ENCODE measurements at regions not wholly inside any gene's neighbourhood (a gene's known extent, or its start where the extent isn't known, plus 50 kb on each side); places are given as distances from the start of the nearest gene placed in this dataset.

GRCh38 chr6:165031502-165031901 is 277.9 kb downstream of the C6orf118 start:
- intact Hi-C loops (cut with DNase I; ENCODE audit: low total_unique reads): no loop called here
- no peak for TF ChIP-seq CTCF (IDR thresholded peaks at IDR 0.05)
- TF ChIP-seq EP300 (IDR thresholded peaks at IDR 0.05; ENCODE audit: low read depth): no peak
- TF ChIP-seq POLR2A (IDR thresholded peaks at IDR 0.05): no peak
- TF ChIP-seq POLR2AphosphoS5 (IDR thresholded peaks at IDR 0.05): no peak
- Histone ChIP-seq H3K4me3 (no peak overlapping the region), H3K36me3 (no peaks in the 10 kb centered on the region), H3K4me1 (no peaks in the 10 kb centered on the region), H3K9me3 (no peaks in the 10 kb centered on the region), H3K27ac (no peak overlapping the region), H3K27me3 (no peaks in the 10 kb centered on the region)
- in situ Hi-C loops (cut with MboI; ENCODE audit: low pct_ligation_motif_present in 1 of 4, low pct_unique_long_range_greater_than_20kb in 1 of 4, low sequenced_read_pairs in 3 of 4): no loop called here
- WGBS, 2 donors (ENCODE audit: low coverage in 1 of 2): 64 to 66% methylated on average over 7 of the region's 7 CpGs
- no peak for DNase-seq

GRCh38 chr6:165025040-165025439 is 284.4 kb downstream of the C6orf118 start:
- intact Hi-C loops (cut with DNase I; ENCODE audit: low total_unique reads): no loop called here
- H3K4me1 ChIP-seq: no peaks in the 10 kb centered on the region
- no peak overlapping the region for H3K27ac ChIP-seq
- in situ Hi-C loops (cut with MboI; ENCODE audit: low pct_ligation_motif_present in 1 of 4, low pct_unique_long_range_greater_than_20kb in 1 of 4, low sequenced_read_pairs in 3 of 4): no loop called here
- no peaks in the 10 kb centered on the region for H3K9me3 ChIP-seq
- TF ChIP-seq POLR2A (IDR thresholded peaks at IDR 0.05) (no peak), CTCF (IDR thresholded peaks at IDR 0.05) (no peak), POLR2AphosphoS5 (IDR thresholded peaks at IDR 0.05) (no peak), EP300 (IDR thresholded peaks at IDR 0.05; ENCODE audit: low read depth) (no peak)
- no peaks in the 10 kb centered on the region for H3K27me3 ChIP-seq
- H3K4me3 ChIP-seq: no peak overlapping the region
- DNase-seq: no peak
- H3K36me3 ChIP-seq: no peaks in the 10 kb centered on the region
- 29 to 50% methylated on average over 1 of the region's 1 CpG for WGBS, 2 donors (ENCODE audit: low coverage in 1 of 2)

DNA sequence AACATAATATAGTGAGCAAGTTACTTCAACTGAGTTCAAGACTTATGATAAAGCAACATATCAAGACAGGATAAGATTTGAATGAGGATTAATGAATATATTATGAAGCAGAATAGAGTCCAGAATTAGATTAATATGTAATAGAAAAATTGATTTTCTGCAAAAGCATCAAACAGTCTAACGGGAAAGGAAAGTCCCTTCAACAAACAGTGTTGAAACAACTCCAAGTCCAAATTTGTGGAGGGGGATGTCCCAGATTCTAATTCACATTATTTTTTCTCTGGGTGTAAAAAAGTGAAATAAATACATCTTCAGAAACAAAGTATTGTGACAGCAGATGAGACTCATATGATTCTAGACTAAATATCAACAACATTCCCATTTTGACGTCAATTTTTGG is 289.7 kb downstream of the C6orf118 start:
- H3K9me3 ChIP-seq: no peaks in the 10 kb centered on the region
- H3K27me3 ChIP-seq: no peaks in the 10 kb centered on the region
- no peak overlapping the region for H3K4me3 ChIP-seq
- H3K27ac ChIP-seq: no peak overlapping the region
- 58 to 84% methylated on average over 2 of the region's 2 CpGs for WGBS, 2 donors (ENCODE audit: low coverage in 1 of 2)
- no peaks in the 10 kb centered on the region for H3K36me3 ChIP-seq
- in situ Hi-C loops (cut with MboI; ENCODE audit: low pct_ligation_motif_present in 1 of 4, low pct_unique_long_range_greater_than_20kb in 1 of 4, low sequenced_read_pairs in 3 of 4): no loop called here
- no peak for DNase-seq
- TF ChIP-seq CTCF (IDR thresholded peaks at IDR 0.05) (no peak), POLR2A (IDR thresholded peaks at IDR 0.05) (no peak), EP300 (IDR thresholded peaks at IDR 0.05; ENCODE audit: low read depth) (no peak), POLR2AphosphoS5 (IDR thresholded peaks at IDR 0.05) (no peak)
- intact Hi-C loops (cut with DNase I; ENCODE audit: low total_unique reads): no loop called here
- no peaks in the 10 kb centered on the region for H3K4me1 ChIP-seq

DNA sequence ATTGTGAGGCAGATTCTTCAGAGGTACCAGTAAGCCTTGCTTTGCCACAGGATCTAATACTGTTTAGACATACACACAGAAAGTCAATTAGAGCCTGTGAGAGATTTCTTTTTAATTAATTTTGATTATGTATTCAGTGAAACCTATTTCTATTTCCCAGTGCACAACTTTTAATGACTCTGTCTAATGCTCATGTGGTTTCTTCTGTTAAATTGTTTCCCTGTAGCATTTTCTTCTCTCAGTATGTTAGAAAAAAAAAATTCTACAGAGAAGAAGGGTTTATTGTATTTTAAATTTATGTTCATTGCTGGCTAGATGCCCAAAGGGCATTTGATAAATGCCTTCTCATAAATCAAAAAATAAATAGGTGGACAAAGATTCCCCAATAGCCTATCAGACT is 293.7 kb downstream of the C6orf118 start:
- DNase-seq: no peak
- no peaks in the 10 kb centered on the region for H3K4me1 ChIP-seq
- in situ Hi-C loops (cut with MboI; ENCODE audit: low pct_ligation_motif_present in 1 of 4, low pct_unique_long_range_greater_than_20kb in 1 of 4, low sequenced_read_pairs in 3 of 4) (no loop called here), intact Hi-C loops (cut with DNase I; ENCODE audit: low total_unique reads) (no loop called here)
- H3K27ac ChIP-seq: no peak overlapping the region
- no peaks in the 10 kb centered on the region for H3K27me3 ChIP-seq
- no peak for TF ChIP-seq EP300 (IDR thresholded peaks at IDR 0.05; ENCODE audit: low read depth)
- TF ChIP-seq POLR2A (IDR thresholded peaks at IDR 0.05): no peak
- no peak for TF ChIP-seq POLR2AphosphoS5 (IDR thresholded peaks at IDR 0.05)
- TF ChIP-seq CTCF (IDR thresholded peaks at IDR 0.05): no peak
- H3K9me3 ChIP-seq: no peaks in the 10 kb centered on the region
- H3K36me3 ChIP-seq: no peaks in the 10 kb centered on the region
- no peak overlapping the region for H3K4me3 ChIP-seq
